GM12878 (cell line): ENCODE measurements at regions not wholly inside any gene's neighbourhood (a gene's known extent, or its start where the extent isn't known, plus 50 kb on each side); places are given as distances from the start of the nearest gene placed in this dataset.

Experiments
- ATAC-seq: fragments of 200-7000 bp; cut with Tn5 transposase; 3 replicates; pipeline ENCODE4 v1.9.1; 2020; ENCODE audit warnings: mild to moderate bottlenecking, moderate library complexity
- BruUV-seq: library from RNA; stranded (reverse); fragments of 400-500 nt; replicated peaks from 2 replicates; lab custom pipeline; 2021; lab: Mats Ljungman, UMichigan
- CTCF ChIA-PET: fragments of 300-600 bp; sonication (Branson Sonifier 250); formaldehyde crosslinking; extraction: SDS; loops from one replicate; lab custom pipeline; 2021; ENCODE audit warnings: inconsistent platforms; lab: Yijun Ruan, JAX
- POLR2A ChIA-PET: fragments of 350-600 bp; formaldehyde crosslinking; extraction: SDS; loops from one replicate; lab custom pipeline; 2021; ENCODE audit warnings: inconsistent platforms; lab: Charles Lee
- RAD21 ChIA-PET: fragments of 300-600 bp; sonication (Branson Sonifier 250); formaldehyde crosslinking; loops from one replicate; lab custom pipeline; 2023; ENCODE audit warnings: antibody characterized with exemption; ENCODE audit not compliant: unreplicated experiment; lab: Charles Lee
- SMC1A ChIA-PET: fragments of 300-600 bp; sonication (Branson Sonifier 250); formaldehyde crosslinking; loops from one replicate; lab custom pipeline; 2023; ENCODE audit not compliant: unreplicated experiment, uncharacterized antibody; lab: Charles Lee
- DNase-seq: peaks from one replicate; pipeline ENCODE4 v3.0.0-alpha.2; 2011; ENCODE audit warnings: low read depth, low spot score
- FAIRE-seq: peaks from 3 replicates; lab custom pipeline; 2011; peaks lifted over from hg19 to GRCh38; lab: Jason Lieb, UNC
- H2AFZ ChIP-seq: 2 replicates; pipeline ENCODE4 v1.6.0; 2011; ENCODE audit warnings: low read depth, low read length, control low read depth; ENCODE audit not compliant: control insufficient read depth
- H3K27ac ChIP-seq: 2 replicates; pipeline ENCODE4 v1.5.1; 2011; ENCODE audit warnings: control low read depth; ENCODE audit not compliant: control insufficient read depth, insufficient read depth
- H3K27me3 ChIP-seq, 2 experiments: replicated peaks in 1 of 2; 2 replicates each; pipeline versions ENCODE4 v1.6.0 to v1.6.1; 2011; ENCODE audit warnings: low read length in 1 of 2; ENCODE audit not compliant: control insufficient read depth in 2 of 2, insufficient read depth in 2 of 2
- H3K36me3 ChIP-seq, 2 experiments: 2 replicates each; pipeline ENCODE4 v1.5.1; 2011; ENCODE audit warnings: low read length in 1 of 2; ENCODE audit not compliant: control insufficient read depth in 2 of 2, insufficient read depth in 2 of 2
- H3K4me1 ChIP-seq: 2 replicates; pipeline ENCODE4 v1.6.1; 2011; ENCODE audit warnings: mild to moderate bottlenecking, low read length, moderate library complexity, mixed read lengths; ENCODE audit not compliant: control insufficient read depth, insufficient read depth
- H3K4me2 ChIP-seq: 2 replicates; pipeline ENCODE4 v1.6.0; 2011; ENCODE audit warnings: control low read depth; ENCODE audit not compliant: control insufficient read depth, insufficient read depth
- H3K4me3 ChIP-seq: fragments of 200-600 bp; sonication (generic); 2 replicates; pipeline ENCODE4 v1.5.1; 2016
- H3K79me2 ChIP-seq: 2 replicates; pipeline ENCODE4 v1.6.0; 2011; ENCODE audit warnings: low read length; ENCODE audit not compliant: control insufficient read depth, insufficient read depth
- H3K9ac ChIP-seq: 2 replicates; pipeline ENCODE4 v1.8.0; 2011; ENCODE audit warnings: low read length, control low read depth, mixed read lengths; ENCODE audit not compliant: control insufficient read depth, insufficient read depth
- H3K9me3 ChIP-seq: replicated peaks from 3 replicates; pipeline ENCODE4 v1.5.1; 2011; ENCODE audit warnings: mild to moderate bottlenecking, low read length; ENCODE audit not compliant: control insufficient read depth, insufficient read depth
- H4K20me1 ChIP-seq: 2 replicates; pipeline ENCODE4 v1.6.0; 2011; ENCODE audit not compliant: control insufficient read depth, insufficient read depth
- BMI1 ChIP-seq: fragments of 450-650 bp; IDR thresholded peaks from 2 replicates; pipeline ENCODE4 v1.6.1; 2016; ENCODE audit warnings: mild to moderate bottlenecking, moderate library complexity, borderline replicate concordance
- CBX3 ChIP-seq: fragments of 200-600 bp; sonication (generic); IDR thresholded peaks from 2 replicates; pipeline ENCODE4 v1.6.1; 2016; ENCODE audit warnings: low read depth, borderline replicate concordance
- CREM ChIP-seq: IDR thresholded peaks from 2 replicates; pipeline ENCODE4 v1.6.1; 2014; ENCODE audit warnings: antibody characterized with exemption, low read depth
- CTCF ChIP-seq, 3 experiments: IDR thresholded peaks in 2 of 3; conservative IDR thresholded peaks in 1 of 3; 2 replicates each; pipeline ENCODE4 v1.5.1; 2011; ENCODE audit warnings: low read depth in 3 of 3, low read length in 3 of 3, mild to moderate bottlenecking in 3 of 3, control low read depth in 2 of 3, moderate library complexity in 2 of 3, inconsistent platforms in 1 of 3, mixed read lengths in 1 of 3; ENCODE audit not compliant: control insufficient read depth in 2 of 3, insufficient read depth in 1 of 3; ENCODE audit errors: extremely low read depth in 1 of 3
- EP300 ChIP-seq, 2 experiments: fragments of 150-350 bp in 1 of 2; IDR thresholded peaks; 2 replicates each; pipeline ENCODE4 v1.6.1; 2011 to 2012; ENCODE audit warnings: low read depth in 2 of 2, low read length in 2 of 2, borderline replicate concordance in 1 of 2, improper control_type of control experiment in 1 of 2, inconsistent platforms in 1 of 2; ENCODE audit not compliant: control insufficient read depth in 1 of 2
- HDAC2 ChIP-seq: fragments of 200-600 bp; sonication (generic); IDR thresholded peaks from 2 replicates; pipeline ENCODE4 v1.6.1; 2017
- JUNB ChIP-seq: IDR thresholded peaks from 2 replicates; pipeline ENCODE4 v1.6.1; 2016; ENCODE audit warnings: antibody characterized with exemption, mild to moderate bottlenecking
- MAX ChIP-seq: IDR thresholded peaks from 2 replicates; pipeline ENCODE4 v1.6.1; 2012; ENCODE audit warnings: low read depth, low read length, improper control_type of control experiment
- MEF2B ChIP-seq: fragments of 450-650 bp; IDR thresholded peaks from 2 replicates; pipeline ENCODE4 v1.6.1; 2018; ENCODE audit warnings: mild to moderate bottlenecking, moderate library complexity; ENCODE audit not compliant: partially characterized antibody, poor library complexity, severe bottlenecking
- MYB ChIP-seq: fragments of 150-350 bp; IDR thresholded peaks from 2 replicates; pipeline ENCODE4 v1.6.1; 2014; ENCODE audit warnings: mild to moderate bottlenecking, low read depth, low read length, borderline replicate concordance
- PAX5 ChIP-seq: IDR thresholded peaks from 2 replicates; pipeline ENCODE4 v1.6.1; 2011; ENCODE audit warnings: low read depth, low read length, borderline replicate concordance
- PKNOX1 ChIP-seq: fragments of 450-650 bp; IDR thresholded peaks from 2 replicates; pipeline ENCODE4 v1.6.1; 2016; ENCODE audit warnings: mild to moderate bottlenecking
- POLR2A ChIP-seq: IDR thresholded peaks from 2 replicates; pipeline ENCODE4 v1.6.1; 2011; ENCODE audit warnings: low read depth, mild to moderate bottlenecking, low read length
- POU2F2 ChIP-seq: IDR thresholded peaks from 3 replicates; pipeline ENCODE4 v1.6.1; 2011; ENCODE audit warnings: low read depth, mild to moderate bottlenecking, low read length, borderline replicate concordance
- SUPT20H ChIP-seq: IDR thresholded peaks from 2 replicates; pipeline ENCODE4 v1.6.1; 2011; ENCODE audit warnings: low read depth, mild to moderate bottlenecking, low read length, moderate library complexity, borderline replicate concordance; ENCODE audit not compliant: control insufficient read depth
- TAF1 ChIP-seq: IDR thresholded peaks from 2 replicates; pipeline ENCODE4 v1.6.1; 2011; ENCODE audit warnings: mild to moderate bottlenecking, low read depth, low read length, borderline replicate concordance
- TCF3 ChIP-seq: IDR thresholded peaks from 2 replicates; pipeline ENCODE4 v1.6.1; 2012; ENCODE audit warnings: low read depth, mild to moderate bottlenecking, low read length, borderline replicate concordance; ENCODE audit not compliant: insufficient read depth
- USF2 ChIP-seq: IDR thresholded peaks from 2 replicates; pipeline ENCODE4 v1.6.1; 2011; ENCODE audit warnings: low read depth, low read length, improper control_type of control experiment, borderline replicate concordance
- WRNIP1 ChIP-seq: IDR thresholded peaks from 2 replicates; pipeline ENCODE4 v1.6.1; 2011; ENCODE audit warnings: low read depth, low read length, improper control_type of control experiment, borderline replicate concordance
- ZNF274 ChIP-seq: IDR thresholded peaks from one replicate; pipeline ENCODE4 v1.8.0; 2011; ENCODE audit not compliant: insufficient read length, insufficient read depth
- in situ Hi-C: fragments of 300-500 bp; cut with MboI; formaldehyde crosslinking; loops from 9 replicates; pipeline ENCODE4 v1.14.3; 2018; ENCODE audit warnings: mixed read lengths
- intact Hi-C: fragments of 100-400 bp; cut with micrococcal nuclease; formaldehyde crosslinking; loops from one replicate; pipeline ENCODE4 v1.14.2; 2022; ENCODE audit not compliant: unreplicated experiment

- TF ChIP-seq SUPT20H, result no peak
- no peak for TF ChIP-seq PKNOX1
- no peak for TF ChIP-seq ZNF274
- no peak for TF ChIP-seq WRNIP1
- TF ChIP-seq JUNB, result no peak
- TF ChIP-seq MAX, result no peak
- no peak for TF ChIP-seq POU2F2
- no peak for TF ChIP-seq TCF3
- no peak for TF ChIP-seq BMI1
- no peak for TF ChIP-seq HDAC2
- TF ChIP-seq USF2, result no peak
- no peak for TF ChIP-seq MEF2B
- TF ChIP-seq CREM, result no peak
- no peak for TF ChIP-seq POLR2A
- no peak for TF ChIP-seq PAX5
- no peak for TF ChIP-seq CTCF (IDR thresholded peaks at IDR 0.05 in 2 of 3, conservative IDR thresholded peaks at IDR 0.05 in 1 of 3; ENCODE audit: control insufficient read depth in 2 of 3, extremely low read depth in 1 of 3, insufficient read depth in 1 of 3, low read depth in 3 of 3, low read length in 3 of 3)
- TF ChIP-seq MYB, result no peak
- TF ChIP-seq EP300 (IDR thresholded peaks at IDR 0.05; ENCODE audit: borderline replicate concordance in 1 of 2, control insufficient read depth in 1 of 2, low read depth in 2 of 2, low read length in 2 of 2), result no peak
- TF ChIP-seq TAF1, result no peak
- TF ChIP-seq CBX3, result no peak
- in situ Hi-C loops (no loop called here), intact Hi-C loops (no loop called here)
- CTCF ChIA-PET, result no interaction called here
- DNase-seq (no peak), FAIRE-seq (no peak), ATAC-seq (no peak)
- Histone ChIP-seq H3K36me3 (no peaks in the 10 kb centered on the region), H3K4me3 (no peak overlapping the region), H3K27ac (no peak overlapping the region), H3K4me2 (no peak overlapping the region), H3K9me3 (no peaks in the 10 kb centered on the region), H3K27me3 (no peaks in the 10 kb centered on the region), H3K4me1 (no peaks in the 10 kb centered on the region), H2AFZ (no peak overlapping the region), H3K79me2 (no peaks in the 10 kb centered on the region), H3K9ac (no peak overlapping the region), H4K20me1 (no peaks in the 10 kb centered on the region)
- no TSS peak for BruUV-seq
- RAD21 ChIA-PET, result no interaction called here
- SMC1A ChIA-PET, result no interaction called here
- POLR2A ChIA-PET, result no interaction called here
Measured at GRCh38 chrX:11992271-11992670, 146.0 kb upstream of the FRMPD4 start.
